ENCODE measurements at regions not wholly inside any gene's neighbourhood (a gene's known extent, or its start where the extent isn't known, plus 50 kb on each side); places are given as distances from the start of the nearest gene placed in this dataset.

GRCh38 chr12:126358806-126359205 lies 1293.6 kb downstream of the AACS start:
- no peaks in the 10 kb centered on the region for H3K36me3 ChIP-seq (ENCODE audit: control insufficient read depth in 2 of 2, insufficient read depth in 2 of 2, low read length in 1 of 2)
- no peaks in the 10 kb centered on the region for H3K27me3 ChIP-seq (ENCODE audit: control insufficient read depth in 2 of 2, insufficient read depth in 1 of 2, low read length in 1 of 2)
- H3K27ac ChIP-seq (ENCODE audit: low read depth in 1 of 2, low read length in 1 of 2): no peak overlapping the region
- no peak overlapping the region for H3K4me3 ChIP-seq (ENCODE audit: low read length in 2 of 2)
- WGBS: 95% methylated on average over 5 of the region's 5 CpGs
- DNase-seq (ENCODE audit: low read depth in 6 of 9, low spot score in 9 of 9): no peak
- H3K9me3 ChIP-seq (ENCODE audit: control insufficient read depth in 2 of 2, insufficient read depth in 1 of 2, low read length in 1 of 2): peaks cover 1 to 13% of the 10 kb centered on the region in 2 donors
- no peaks in the 10 kb centered on the region for H3K4me1 ChIP-seq (ENCODE audit: control insufficient read depth in 2 of 2, insufficient read depth in 2 of 2, low read length in 2 of 2)

GRCh38 chr12:126359216-126359615 lies 1294.0 kb downstream of the AACS start:
- Histone ChIP-seq H3K4me3 (ENCODE audit: low read length in 2 of 2) (no peak overlapping the region), H3K36me3 (ENCODE audit: control insufficient read depth in 2 of 2, insufficient read depth in 2 of 2, low read length in 1 of 2) (no peaks in the 10 kb centered on the region), H3K27ac (ENCODE audit: low read depth in 1 of 2, low read length in 1 of 2) (no peak overlapping the region), H3K4me1 (ENCODE audit: control insufficient read depth in 2 of 2, insufficient read depth in 2 of 2, low read length in 2 of 2) (no peaks in the 10 kb centered on the region), H3K27me3 (ENCODE audit: control insufficient read depth in 2 of 2, insufficient read depth in 1 of 2, low read length in 1 of 2) (no peaks in the 10 kb centered on the region), H3K9me3 (ENCODE audit: control insufficient read depth in 2 of 2, insufficient read depth in 1 of 2, low read length in 1 of 2) (peaks cover 1 to 13% of the 10 kb centered on the region in 2 donors)
- DNase-seq (ENCODE audit: low read depth in 6 of 9, low spot score in 9 of 9): no peak
- 87% methylated on average over 3 of the region's 3 CpGs for WGBS

GRCh38 chr12:126361804-126362203 lies 1296.6 kb downstream of the AACS start:
- no peak for DNase-seq (ENCODE audit: low read depth in 6 of 9, low spot score in 9 of 9)
- H3K9me3 ChIP-seq (ENCODE audit: control insufficient read depth in 2 of 2, insufficient read depth in 1 of 2, low read length in 1 of 2): peaks cover 1 to 10% of the 10 kb centered on the region in 2 donors
- 90% methylated on average over 3 of the region's 3 CpGs for WGBS
- H3K27ac ChIP-seq (ENCODE audit: low read depth in 1 of 2, low read length in 1 of 2): no peak overlapping the region
- no peak overlapping the region for H3K4me3 ChIP-seq (ENCODE audit: low read length in 2 of 2)
- no peaks in the 10 kb centered on the region for H3K27me3 ChIP-seq (ENCODE audit: control insufficient read depth in 2 of 2, insufficient read depth in 1 of 2, low read length in 1 of 2)
- H3K4me1 ChIP-seq (ENCODE audit: control insufficient read depth in 2 of 2, insufficient read depth in 2 of 2, low read length in 2 of 2): no peaks in the 10 kb centered on the region
- no peaks in the 10 kb centered on the region for H3K36me3 ChIP-seq (ENCODE audit: control insufficient read depth in 2 of 2, insufficient read depth in 2 of 2, low read length in 1 of 2)

- peaks cover 1 to 10% of the 10 kb centered on the region in 2 donors for H3K9me3 ChIP-seq (ENCODE audit: control insufficient read depth in 2 of 2, insufficient read depth in 1 of 2, low read length in 1 of 2)
- no peaks in the 10 kb centered on the region for H3K4me1 ChIP-seq (ENCODE audit: control insufficient read depth in 2 of 2, insufficient read depth in 2 of 2, low read length in 2 of 2)
- 85% methylated on average over 5 of the region's 5 CpGs for WGBS
Measured at GRCh38 chr12:126362493-126362892, 1297.3 kb downstream of the AACS start.

GRCh38 chr12:126362964-126363363 lies 1297.7 kb downstream of the AACS start:
- 75% methylated on average over 9 of the region's 9 CpGs for WGBS
- Histone ChIP-seq H3K27me3 (ENCODE audit: control insufficient read depth in 2 of 2, insufficient read depth in 1 of 2, low read length in 1 of 2) (no peaks in the 10 kb centered on the region), H3K4me3 (ENCODE audit: low read length in 2 of 2) (no peak overlapping the region), H3K9me3 (ENCODE audit: control insufficient read depth in 2 of 2, insufficient read depth in 1 of 2, low read length in 1 of 2) (peaks cover 1 to 10% of the 10 kb centered on the region in 2 donors), H3K36me3 (ENCODE audit: control insufficient read depth in 2 of 2, insufficient read depth in 2 of 2, low read length in 1 of 2) (no peaks in the 10 kb centered on the region), H3K27ac (ENCODE audit: low read depth in 1 of 2, low read length in 1 of 2) (no peak overlapping the region), H3K4me1 (ENCODE audit: control insufficient read depth in 2 of 2, insufficient read depth in 2 of 2, low read length in 2 of 2) (no peaks in the 10 kb centered on the region)
- no peak for DNase-seq (ENCODE audit: low read depth in 6 of 9, low spot score in 9 of 9)

More at GRCh38 chr12:126362493-126362892, 1297.3 kb downstream of the AACS start:
- Histone ChIP-seq H3K27ac (ENCODE audit: low read depth in 1 of 2, low read length in 1 of 2) (no peak overlapping the region), H3K27me3 (ENCODE audit: control insufficient read depth in 2 of 2, insufficient read depth in 1 of 2, low read length in 1 of 2) (no peaks in the 10 kb centered on the region), H3K4me3 (ENCODE audit: low read length in 2 of 2) (no peak overlapping the region), H3K36me3 (ENCODE audit: control insufficient read depth in 2 of 2, insufficient read depth in 2 of 2, low read length in 1 of 2) (no peaks in the 10 kb centered on the region)
- DNase-seq (ENCODE audit: low read depth in 6 of 9, low spot score in 9 of 9): no peak

GRCh38 chr12:126369487-126370463 lies 1304.5 kb downstream of the AACS start:
- no peaks in the 10 kb centered on the region for H3K36me3 ChIP-seq (ENCODE audit: control insufficient read depth in 2 of 2, insufficient read depth in 2 of 2, low read length in 1 of 2)
- H3K9me3 ChIP-seq (ENCODE audit: control insufficient read depth in 2 of 2, insufficient read depth in 1 of 2, low read length in 1 of 2): no peaks in the 10 kb centered on the region
- H3K4me1 ChIP-seq (ENCODE audit: control insufficient read depth in 2 of 2, insufficient read depth in 2 of 2, low read length in 2 of 2): no peaks in the 10 kb centered on the region
- WGBS: 78% methylated on average over 3 of the region's 3 CpGs
- no peak overlapping the region for H3K27ac ChIP-seq (ENCODE audit: low read depth in 1 of 2, low read length in 1 of 2)
- H3K27me3 ChIP-seq (ENCODE audit: control insufficient read depth in 2 of 2, insufficient read depth in 1 of 2, low read length in 1 of 2): no peaks in the 10 kb centered on the region
- no peak for DNase-seq (ENCODE audit: low read depth in 6 of 9, low spot score in 9 of 9)
- no peak overlapping the region for H3K4me3 ChIP-seq (ENCODE audit: low read length in 2 of 2)

- 89% methylated on average over 3 of the region's 3 CpGs for WGBS
Measured at GRCh38 chr12:126383506-126383905, 1318.3 kb downstream of the AACS start.

GRCh38 chr12:126384026-126384564 lies 1318.9 kb downstream of the AACS start:
- peak in 1 of 9 donors; percentile 2 for DNase-seq (ENCODE audit: low read depth in 6 of 9, low spot score in 9 of 9)
- no peak overlapping the region for H3K27ac ChIP-seq (ENCODE audit: low read depth in 1 of 2, low read length in 1 of 2)
- H3K4me3 ChIP-seq (ENCODE audit: low read length in 2 of 2): no peak overlapping the region
- H3K4me1 ChIP-seq (ENCODE audit: control insufficient read depth in 2 of 2, insufficient read depth in 2 of 2, low read length in 2 of 2): no peaks in the 10 kb centered on the region
- no peaks in the 10 kb centered on the region for H3K27me3 ChIP-seq (ENCODE audit: control insufficient read depth in 2 of 2, insufficient read depth in 1 of 2, low read length in 1 of 2)
- H3K36me3 ChIP-seq (ENCODE audit: control insufficient read depth in 2 of 2, insufficient read depth in 2 of 2, low read length in 1 of 2): no peaks in the 10 kb centered on the region
- WGBS: 62% methylated on average over 2 of the region's 2 CpGs
- H3K9me3 ChIP-seq (ENCODE audit: control insufficient read depth in 2 of 2, insufficient read depth in 1 of 2, low read length in 1 of 2): no peaks in the 10 kb centered on the region

More at GRCh38 chr12:126383506-126383905, 1318.3 kb downstream of the AACS start:
- DNase-seq (ENCODE audit: low read depth in 6 of 9, low spot score in 9 of 9): no peak
- no peaks in the 10 kb centered on the region for H3K4me1 ChIP-seq (ENCODE audit: control insufficient read depth in 2 of 2, insufficient read depth in 2 of 2, low read length in 2 of 2)
- no peaks in the 10 kb centered on the region for H3K36me3 ChIP-seq (ENCODE audit: control insufficient read depth in 2 of 2, insufficient read depth in 2 of 2, low read length in 1 of 2)
- no peak overlapping the region for H3K27ac ChIP-seq (ENCODE audit: low read depth in 1 of 2, low read length in 1 of 2)
- no peaks in the 10 kb centered on the region for H3K27me3 ChIP-seq (ENCODE audit: control insufficient read depth in 2 of 2, insufficient read depth in 1 of 2, low read length in 1 of 2)
- H3K4me3 ChIP-seq (ENCODE audit: low read length in 2 of 2): no peak overlapping the region
- no peaks in the 10 kb centered on the region for H3K9me3 ChIP-seq (ENCODE audit: control insufficient read depth in 2 of 2, insufficient read depth in 1 of 2, low read length in 1 of 2)

GRCh38 chr12:126385785-126386184 lies 1320.5 kb downstream of the AACS start:
- no peaks in the 10 kb centered on the region for H3K27me3 ChIP-seq (ENCODE audit: control insufficient read depth in 2 of 2, insufficient read depth in 1 of 2, low read length in 1 of 2)
- H3K4me1 ChIP-seq (ENCODE audit: control insufficient read depth in 2 of 2, insufficient read depth in 2 of 2, low read length in 2 of 2): no peaks in the 10 kb centered on the region
- H3K9me3 ChIP-seq (ENCODE audit: control insufficient read depth in 2 of 2, insufficient read depth in 1 of 2, low read length in 1 of 2): no peaks in the 10 kb centered on the region
- H3K27ac ChIP-seq (ENCODE audit: low read depth in 1 of 2, low read length in 1 of 2): no peak overlapping the region
- H3K36me3 ChIP-seq (ENCODE audit: control insufficient read depth in 2 of 2, insufficient read depth in 2 of 2, low read length in 1 of 2): no peaks in the 10 kb centered on the region
- DNase-seq (ENCODE audit: low read depth in 6 of 9, low spot score in 9 of 9): no peak
- H3K4me3 ChIP-seq (ENCODE audit: low read length in 2 of 2): no peak overlapping the region
- 93% methylated on average over 4 of the region's 4 CpGs for WGBS
